Fibroblast of skin of abdomen (primary cell): ENCODE measurements at regions not wholly inside any gene's neighbourhood (a gene's known extent, or its start where the extent isn't known, plus 50 kb on each side); places are given as distances from the start of the nearest gene placed in this dataset.

ENCODE experiments used
- DNase-seq: peaks from one replicate; pipeline ENCODE4 v3.0.0-alpha.2; 2013

GRCh38 chr5:125530833-125531615 lies 784.6 kb upstream of the ZNF608 start:
- no peak for DNase-seq

GRCh38 chr5:125536095-125536494 lies 789.7 kb upstream of the ZNF608 start:
- DNase-seq = no peak

GRCh38 chr5:125536582-125536981 lies 790.1 kb upstream of the ZNF608 start:
- DNase-seq = peak; percentile 72

GRCh38 chr5:125537661-125538060 lies 791.2 kb upstream of the ZNF608 start:
- DNase-seq = no peak

- no peak for DNase-seq
Observed at GRCh38 chr5:125538469-125538868, 792.0 kb upstream of the ZNF608 start.

GRCh38 chr5:125541085-125541484 lies 794.6 kb upstream of the ZNF608 start:
- no peak for DNase-seq

GRCh38 chr5:125549322-125549911 lies 803.0 kb upstream of the ZNF608 start:
- no peak for DNase-seq

GRCh38 chr5:125550274-125550673 lies 803.8 kb upstream of the ZNF608 start:
- DNase-seq = peak; percentile 87

- peak; percentile 36 for DNase-seq
Observed at GRCh38 chr5:125551246-125551645, 804.8 kb upstream of the ZNF608 start.

- no peak for DNase-seq
Observed at GRCh38 chr5:125551797-125552196, 805.4 kb upstream of the ZNF608 start.

GRCh38 chr5:125552486-125552885 lies 806.0 kb upstream of the ZNF608 start:
- no peak for DNase-seq

- DNase-seq = no peak
Observed at GRCh38 chr5:125554355-125554754, 807.9 kb upstream of the ZNF608 start.

- no peak for DNase-seq
Observed at GRCh38 chr5:125555591-125555990, 809.2 kb upstream of the ZNF608 start.

- no peak for DNase-seq
Observed at GRCh38 chr5:125558016-125558415, 811.6 kb upstream of the ZNF608 start.

GRCh38 chr5:125558466-125558865 lies 812.0 kb upstream of the ZNF608 start:
- DNase-seq = peak; percentile 23

- peak; percentile 97 for DNase-seq
Observed at GRCh38 chr5:125559296-125559695, 812.9 kb upstream of the ZNF608 start.

GRCh38 chr5:125560476-125561225 lies 814.2 kb upstream of the ZNF608 start:
- no peak for DNase-seq

GRCh38 chr5:125564317-125564975 lies 818.0 kb upstream of the ZNF608 start:
- peak; percentile 23 for DNase-seq

- DNase-seq = no peak
Observed at GRCh38 chr5:125574491-125575044, 828.1 kb upstream of the ZNF608 start.

- no peak for DNase-seq
Observed at GRCh38 chr5:125575171-125575890, 828.9 kb upstream of the ZNF608 start.

- DNase-seq = peak; percentile 19
Observed at GRCh38 chr5:125575891-125576505, 829.6 kb upstream of the ZNF608 start.

- DNase-seq = no peak
Observed at GRCh38 chr5:125576822-125577221, 830.4 kb upstream of the ZNF608 start.
